Adrenal gland (tissue), 9 donors: ENCODE measurements at regions not wholly inside any gene's neighbourhood (a gene's known extent, or its start where the extent isn't known, plus 50 kb on each side); places are given as distances from the start of the nearest gene placed in this dataset.

ENCODE experiments used
- DNase-seq, 7 donors: peaks; one replicate each; pipeline ENCODE4 v3.0.0-alpha.2; 2019 to 2020
- H3K27ac ChIP-seq, 5 donors: fragments of 200-600 bp; sonication (generic) in 4 of 5; 1 replicate in 3 of 5; 2 replicates in 2 of 5; pipeline versions ENCODE4 v1.5.1 to v1.8.0; 2016 to 2020; ENCODE audit warnings: mild to moderate bottlenecking in 1 of 5
- H3K27me3 ChIP-seq: fragments of 200-600 bp; 2 replicates; pipeline ENCODE4 v1.8.0; 2021
- H3K36me3 ChIP-seq, 2 donors: fragments of 200-600 bp; replicated peaks in 1 of 2; 1 replicate in 1 of 2; 2 replicates in 1 of 2; pipeline versions ENCODE4 v1.5.1 to v1.8.0; 2018 to 2022
- H3K4me1 ChIP-seq, 2 donors: fragments of 200-600 bp; replicated peaks in 1 of 2; 1 replicate in 1 of 2; 2 replicates in 1 of 2; pipeline versions ENCODE4 v1.5.1 to v1.8.0; 2018 to 2021
- H3K4me3 ChIP-seq, 4 donors: fragments of 200-600 bp; sonication (generic) in 3 of 4; one replicate each; pipeline ENCODE4 v1.5.1; 2016 to 2018
- H3K9me3 ChIP-seq, 3 donors: fragments of 200-600 bp; sonication (generic) in 1 of 3; replicated peaks in 1 of 3; 1 replicate in 2 of 3; 2 replicates in 1 of 3; pipeline versions ENCODE4 v1.5.1 to v1.8.0; 2016 to 2021
- POLR2A ChIP-seq, 2 donors: fragments of 450-650 bp; IDR thresholded peaks; one replicate each; pipeline ENCODE4 v1.6.1; 2017; ENCODE audit warnings: antibody characterized with exemption in 2 of 2, mild to moderate bottlenecking in 2 of 2, moderate library complexity in 1 of 2
- WGBS, 4 donors: extraction: QIAGEN DNeasy Blood & Tissue Kit in 2 of 4; methylation state at CpG; one replicate each; pipeline versions ENCODE4 v1.1.5 to v1.1.7; 2013 to 2017; 5-methylcytosine and 5-hydroxymethylcytosine counted together
- intact Hi-C, 2 donors: fragments of 100-400 bp; cut with DNase I; formaldehyde crosslinking; loops; one replicate each; pipeline versions ENCODE4 v1.14.1 to v1.15.0; 2022 to 2023
- TF ChIP-seq, protein P1 (sequence below), 6 experiments: fragments of 450-650 bp in 4 of 6; fragments of 200-600 bp in 2 of 6; sonication (generic) in 1 of 6; IDR thresholded peaks; 1 replicate in 5 of 6; 2 replicates in 1 of 6; pipeline versions ENCODE4 v1.5.1 to v1.8.0; 2016 to 2021; ENCODE audit warnings: antibody characterized with exemption in 6 of 6, mild to moderate bottlenecking in 2 of 6, moderate library complexity in 1 of 6
- donor health status: healthy with polysubstance abuse.
- donor health status: Bipolar disorder and iron deficiency.
- donor health status: DM: yes; HTN: yes; CAD: no.
- donor health status: DM: no; HTN: no; CAD: no.
- donor health status: DM: no; HTN: no; CAD: no.

DNA sequence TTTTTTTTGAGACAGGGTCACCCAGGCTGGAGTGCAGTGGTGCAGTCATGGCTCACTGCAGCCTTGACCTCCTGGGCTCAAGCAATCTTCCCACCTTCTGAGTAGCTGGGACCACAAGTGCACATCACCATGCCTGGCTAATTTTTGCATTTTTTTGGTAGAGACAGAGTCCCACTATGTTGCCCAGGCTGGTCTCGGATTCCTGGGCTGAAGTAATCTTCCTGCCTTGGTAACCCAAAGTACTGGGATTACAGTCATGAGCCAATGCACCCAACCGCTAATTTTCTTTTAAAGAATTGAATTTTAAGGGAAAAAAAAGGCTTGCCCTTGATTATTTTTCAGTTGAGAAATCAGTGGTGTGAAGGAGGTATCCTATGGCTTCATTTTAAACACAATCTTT lies 334.0 kb downstream of the SOX2 start:
- Histone ChIP-seq H3K4me1 (no peaks in the 10 kb centered on the region), H3K27ac (no peak overlapping the region), H3K36me3 (no peaks in the 10 kb centered on the region), H3K27me3 (no peaks in the 10 kb centered on the region), H3K4me3 (no peak overlapping the region), H3K9me3 (no peaks in the 10 kb centered on the region)
- TF ChIP-seq, protein P1, sequence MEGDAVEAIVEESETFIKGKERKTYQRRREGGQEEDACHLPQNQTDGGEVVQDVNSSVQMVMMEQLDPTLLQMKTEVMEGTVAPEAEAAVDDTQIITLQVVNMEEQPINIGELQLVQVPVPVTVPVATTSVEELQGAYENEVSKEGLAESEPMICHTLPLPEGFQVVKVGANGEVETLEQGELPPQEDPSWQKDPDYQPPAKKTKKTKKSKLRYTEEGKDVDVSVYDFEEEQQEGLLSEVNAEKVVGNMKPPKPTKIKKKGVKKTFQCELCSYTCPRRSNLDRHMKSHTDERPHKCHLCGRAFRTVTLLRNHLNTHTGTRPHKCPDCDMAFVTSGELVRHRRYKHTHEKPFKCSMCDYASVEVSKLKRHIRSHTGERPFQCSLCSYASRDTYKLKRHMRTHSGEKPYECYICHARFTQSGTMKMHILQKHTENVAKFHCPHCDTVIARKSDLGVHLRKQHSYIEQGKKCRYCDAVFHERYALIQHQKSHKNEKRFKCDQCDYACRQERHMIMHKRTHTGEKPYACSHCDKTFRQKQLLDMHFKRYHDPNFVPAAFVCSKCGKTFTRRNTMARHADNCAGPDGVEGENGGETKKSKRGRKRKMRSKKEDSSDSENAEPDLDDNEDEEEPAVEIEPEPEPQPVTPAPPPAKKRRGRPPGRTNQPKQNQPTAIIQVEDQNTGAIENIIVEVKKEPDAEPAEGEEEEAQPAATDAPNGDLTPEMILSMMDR (IDR thresholded peaks at IDR 0.05) = no peak
- TF ChIP-seq POLR2A (IDR thresholded peaks at IDR 0.05) = no peak
- no peak for DNase-seq
- intact Hi-C loops = no loop called here
- 67 to 71% (median 68%) methylated on average over 2 of the region's 2 CpGs for WGBS, 4 donors

DNA sequence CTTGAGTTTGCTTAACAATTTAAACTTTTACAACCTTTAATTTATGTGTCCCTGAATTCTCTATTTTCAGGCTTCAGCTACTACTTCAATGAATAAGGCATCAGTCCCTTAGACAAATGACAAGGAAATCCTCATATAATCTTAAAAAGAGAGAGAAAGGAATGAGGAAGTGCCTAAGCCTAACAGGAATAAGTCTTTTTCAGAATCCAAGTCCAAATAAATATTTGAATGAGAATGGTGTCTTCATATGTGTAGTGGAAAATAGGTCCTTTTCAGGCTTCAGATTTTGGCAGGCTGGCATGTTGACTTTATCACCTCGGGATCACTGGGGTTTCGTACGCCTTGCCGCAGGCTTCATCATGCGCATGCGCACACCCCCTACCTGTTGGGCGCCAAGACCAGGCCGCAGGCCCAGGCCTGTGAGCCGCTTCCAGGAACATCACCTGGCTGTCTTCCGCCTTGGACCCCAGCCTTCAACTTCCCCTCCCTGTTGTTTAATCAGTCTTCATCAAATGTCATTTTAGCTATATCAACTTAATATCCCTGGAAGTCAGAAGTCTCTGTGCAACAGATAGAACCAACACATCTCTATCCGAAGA lies 334.5 kb downstream of the SOX2 start:
- WGBS, 4 donors = 65 to 82% (median 79%) methylated on average over 11 of the region's 11 CpGs
- no peaks in the 10 kb centered on the region for H3K36me3 ChIP-seq

GRCh38 chr3:182050932-182051331 lies 339.2 kb downstream of the SOX2 start:
- WGBS, 4 donors = 45 to 60% (median 51%) methylated on average over 3 of the region's 3 CpGs
- intact Hi-C loops = no loop called here
- H3K27me3 ChIP-seq = no peaks in the 10 kb centered on the region

More for the DNA sequence above, 334.5 kb downstream of the SOX2 start:
- no peak overlapping the region for H3K27ac ChIP-seq
- intact Hi-C loops = no loop called here
- H3K4me1 ChIP-seq = no peaks in the 10 kb centered on the region
- no peak for TF ChIP-seq POLR2A (IDR thresholded peaks at IDR 0.05)
- TF ChIP-seq, protein P1 (IDR thresholded peaks at IDR 0.05) = no peak
- no peaks in the 10 kb centered on the region for H3K27me3 ChIP-seq
- H3K9me3 ChIP-seq = no peaks in the 10 kb centered on the region
- H3K4me3 ChIP-seq = no peak overlapping the region
- no peak for DNase-seq

GRCh38 chr3:182052332-182052731 lies 340.6 kb downstream of the SOX2 start:
- DNase-seq = no peak
- H3K27ac ChIP-seq = no peak overlapping the region
- WGBS, 4 donors = 78 to 89% (median 81%) methylated on average over 1 of the region's 1 CpG
- H3K4me1 ChIP-seq = no peaks in the 10 kb centered on the region
- H3K4me3 ChIP-seq = no peak overlapping the region
- TF ChIP-seq, protein P1 (IDR thresholded peaks at IDR 0.05) = no peak
- TF ChIP-seq POLR2A (IDR thresholded peaks at IDR 0.05) = no peak
- intact Hi-C loops = no loop called here
- H3K36me3 ChIP-seq = no peaks in the 10 kb centered on the region
- H3K27me3 ChIP-seq = no peaks in the 10 kb centered on the region
- no peaks in the 10 kb centered on the region for H3K9me3 ChIP-seq

More at GRCh38 chr3:182050932-182051331, 339.2 kb downstream of the SOX2 start:
- no peaks in the 10 kb centered on the region for H3K9me3 ChIP-seq
- no peak for TF ChIP-seq POLR2A (IDR thresholded peaks at IDR 0.05)
- TF ChIP-seq, protein P1 (IDR thresholded peaks at IDR 0.05) = no peak
- H3K27ac ChIP-seq = no peak overlapping the region
- no peaks in the 10 kb centered on the region for H3K4me1 ChIP-seq
- no peak overlapping the region for H3K4me3 ChIP-seq
- DNase-seq = no peak
- H3K36me3 ChIP-seq = no peaks in the 10 kb centered on the region
